NCI-H345 treated with DMSO at 0.1 percent for 48 hours (cell line): ENCODE measurements at regions not wholly inside any gene's neighbourhood (a gene's known extent, or its start where the extent isn't known, plus 50 kb on each side); places are given as distances from the start of the nearest gene placed in this dataset.
A peak's percentile ranks its signal among the peaks of the same experiment; 100 is the strongest.
"Not testable (repeated sequence)": the region's sequence is repeated elsewhere in the genome, so short reads cannot be mapped to it uniquely, and the experiment has no call there.

Experiments
- DNase-seq: peaks from one replicate; lab custom pipeline; 2025; ENCODE audit not compliant: unreplicated experiment; lab: John Stamatoyannopoulos, UW

- no peak for DNase-seq
Observed at GRCh38 chr2:239834143-239834542, 191.0 kb downstream of the NDUFA10 start.

DNA sequence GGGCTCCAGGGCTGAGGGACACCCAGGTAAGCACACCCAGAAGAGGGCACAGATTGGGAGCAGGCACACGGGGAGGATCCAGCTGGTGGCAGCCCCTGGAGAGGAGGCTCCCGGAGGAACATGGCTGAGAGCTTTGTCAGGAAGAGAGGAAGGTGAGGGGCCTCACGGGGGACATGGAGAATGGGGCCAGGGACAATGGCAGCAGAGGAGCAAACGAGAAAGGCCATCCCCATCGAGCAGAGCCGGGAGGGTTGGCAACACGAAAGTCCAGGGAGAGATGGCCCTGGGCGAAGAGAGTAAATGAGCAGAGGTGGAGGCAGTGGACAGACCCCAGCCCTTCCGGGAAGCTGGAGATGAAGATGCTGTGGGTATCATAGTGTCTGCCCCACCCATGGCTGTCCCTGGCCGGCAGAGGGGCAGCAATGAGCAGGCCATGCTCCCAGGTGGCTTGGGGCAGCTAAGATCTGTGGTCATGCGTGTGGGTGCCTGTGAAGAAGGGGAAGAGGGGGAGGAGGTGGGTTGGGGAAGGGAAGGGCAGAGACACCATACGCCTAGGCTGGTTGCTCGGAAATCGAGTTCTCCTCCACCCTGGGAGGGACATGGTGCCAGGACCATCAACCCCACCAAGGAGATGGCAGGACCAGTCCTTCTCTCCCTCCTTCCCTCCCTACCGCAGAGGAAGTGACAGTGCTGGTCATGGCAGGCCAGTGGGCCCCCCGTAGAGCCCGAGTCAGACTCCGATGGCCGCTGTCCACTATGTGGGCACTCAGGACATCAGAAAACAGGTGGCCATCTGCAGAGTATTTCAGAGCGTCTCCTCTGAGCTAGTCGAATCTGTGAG, 191.7 kb downstream of the NDUFA10 start:
- no peak for DNase-seq

- no peak for DNase-seq
Observed at GRCh38 chr2:239832490-239833268, 192.5 kb downstream of the NDUFA10 start.

DNA sequence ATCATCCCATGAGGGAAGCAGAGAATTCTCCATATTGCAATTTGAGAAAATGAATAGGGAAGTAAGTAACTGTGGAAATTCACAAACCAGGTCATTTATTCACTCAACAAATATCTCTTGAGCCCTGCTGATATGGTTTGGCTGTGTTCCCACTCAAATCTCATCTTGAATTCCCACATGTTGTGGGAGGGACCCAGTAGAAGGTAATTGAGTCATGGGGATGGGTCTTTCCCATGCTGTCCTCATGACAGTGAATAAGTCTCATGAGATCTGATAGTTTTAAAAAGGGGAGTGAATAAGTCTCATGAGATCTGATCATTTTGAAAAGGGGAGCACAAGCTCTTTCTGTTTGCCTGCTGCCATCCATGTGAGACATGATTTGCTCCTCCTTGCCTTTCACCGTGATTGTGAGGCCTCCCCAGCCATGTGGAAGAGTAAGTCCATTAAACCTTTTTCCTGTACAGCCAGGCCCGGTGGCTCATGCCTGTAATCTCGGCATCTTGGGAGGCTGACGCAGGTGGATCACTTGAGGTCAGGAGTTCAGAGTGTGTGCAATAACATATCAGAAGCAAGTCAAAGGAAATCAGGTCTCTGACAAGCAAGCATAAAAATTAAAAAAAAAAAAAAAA, 193.2 kb downstream of the NDUFA10 start:
- DNase-seq = no peak

DNA sequence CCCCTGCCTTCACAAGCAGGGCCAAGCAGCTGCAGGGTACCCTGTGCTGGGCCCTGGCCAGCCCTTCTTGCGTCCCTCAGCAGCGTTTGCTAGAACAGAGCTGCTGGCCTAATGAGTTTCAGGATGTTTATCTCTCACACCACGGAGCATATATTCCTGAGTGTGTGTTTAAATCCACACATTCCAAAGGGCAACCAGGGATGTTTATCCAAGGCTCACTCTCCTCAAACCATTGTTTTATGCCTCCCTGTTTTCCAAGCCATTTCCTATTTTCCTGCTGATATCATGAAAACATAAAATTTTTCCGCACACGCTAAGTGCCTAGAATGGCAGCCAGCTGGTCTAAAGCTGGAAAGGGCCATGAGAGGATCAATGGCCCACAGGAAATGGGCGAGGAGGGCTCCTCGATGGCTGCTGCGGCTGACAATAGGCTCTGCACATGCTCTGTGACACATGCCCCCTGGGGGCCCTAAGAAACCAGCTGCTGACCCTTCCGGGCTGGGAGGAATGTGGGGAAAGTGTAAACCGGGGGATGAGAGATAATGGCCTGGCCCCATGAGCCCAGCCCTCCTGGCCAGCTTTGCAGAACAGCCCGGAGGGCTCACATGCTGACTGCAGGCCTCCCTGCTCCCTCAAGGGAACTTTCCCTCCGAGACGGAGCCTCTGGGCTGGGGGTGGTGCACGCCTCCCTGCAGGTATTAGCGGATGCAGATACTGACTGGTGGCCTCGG, 194.0 kb downstream of the NDUFA10 start:
- no peak for DNase-seq

GRCh38 chr2:239830121-239831000, 194.8 kb downstream of the NDUFA10 start:
- no peak for DNase-seq

GRCh38 chr2:239829326-239829725, 195.8 kb downstream of the NDUFA10 start:
- DNase-seq = no peak

DNA sequence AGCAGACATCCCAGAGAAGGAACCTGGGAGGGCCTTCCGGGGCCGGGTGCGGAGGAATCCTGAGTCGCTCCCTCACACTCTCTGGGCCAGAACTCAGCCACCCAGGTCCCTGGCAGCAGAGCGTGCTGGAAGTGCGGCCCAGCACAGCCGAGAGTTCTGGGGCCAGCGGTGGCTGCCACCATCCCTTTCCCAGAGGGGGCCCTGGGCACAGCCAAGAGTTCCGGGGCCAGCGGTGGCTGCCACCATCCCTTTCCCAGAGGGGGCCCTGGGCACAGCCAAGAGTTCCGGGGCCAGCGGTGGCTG, 196.2 kb downstream of the NDUFA10 start:
- DNase-seq = not testable (repeated sequence)

DNA sequence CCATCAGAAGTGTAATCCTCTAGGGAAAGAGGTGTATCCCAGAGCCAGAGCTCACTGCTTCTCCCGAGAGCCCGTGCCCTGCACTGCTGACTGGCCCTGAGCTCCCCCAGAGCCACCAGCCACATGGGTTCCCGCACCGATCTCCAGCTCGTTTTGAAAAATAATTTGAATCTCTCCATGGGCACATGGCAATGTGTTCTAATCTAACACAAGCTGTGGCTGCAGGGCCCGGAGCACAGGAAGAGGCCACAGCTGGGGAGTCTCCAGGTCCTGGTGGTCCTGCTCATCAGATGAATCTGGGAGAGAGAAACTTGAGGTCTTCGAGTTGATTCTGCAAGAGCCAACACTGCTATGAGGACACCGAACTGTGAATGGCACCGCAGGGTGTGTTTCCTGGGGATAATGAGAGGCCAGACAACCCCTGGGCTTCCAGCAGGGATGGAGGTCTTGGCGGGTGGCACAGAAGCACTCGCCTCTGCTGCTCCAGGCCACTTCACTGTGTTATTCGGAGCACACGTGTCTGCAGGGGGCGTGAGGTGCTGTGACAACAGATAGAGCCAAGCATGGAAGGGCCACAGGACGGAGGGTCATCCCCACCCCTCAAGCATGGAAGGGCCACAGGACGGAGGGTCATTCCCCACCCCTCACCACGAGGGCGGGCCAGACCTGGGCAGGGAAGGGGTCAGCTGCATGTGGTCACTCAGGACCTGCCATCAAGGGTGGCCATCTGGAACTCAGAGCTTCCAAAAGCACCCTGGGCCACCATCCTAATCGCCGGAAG, 196.8 kb downstream of the NDUFA10 start:
- DNase-seq = no peak

- DNase-seq = no peak
Observed at GRCh38 chr2:239827523-239827890, 197.6 kb downstream of the NDUFA10 start.

DNA sequence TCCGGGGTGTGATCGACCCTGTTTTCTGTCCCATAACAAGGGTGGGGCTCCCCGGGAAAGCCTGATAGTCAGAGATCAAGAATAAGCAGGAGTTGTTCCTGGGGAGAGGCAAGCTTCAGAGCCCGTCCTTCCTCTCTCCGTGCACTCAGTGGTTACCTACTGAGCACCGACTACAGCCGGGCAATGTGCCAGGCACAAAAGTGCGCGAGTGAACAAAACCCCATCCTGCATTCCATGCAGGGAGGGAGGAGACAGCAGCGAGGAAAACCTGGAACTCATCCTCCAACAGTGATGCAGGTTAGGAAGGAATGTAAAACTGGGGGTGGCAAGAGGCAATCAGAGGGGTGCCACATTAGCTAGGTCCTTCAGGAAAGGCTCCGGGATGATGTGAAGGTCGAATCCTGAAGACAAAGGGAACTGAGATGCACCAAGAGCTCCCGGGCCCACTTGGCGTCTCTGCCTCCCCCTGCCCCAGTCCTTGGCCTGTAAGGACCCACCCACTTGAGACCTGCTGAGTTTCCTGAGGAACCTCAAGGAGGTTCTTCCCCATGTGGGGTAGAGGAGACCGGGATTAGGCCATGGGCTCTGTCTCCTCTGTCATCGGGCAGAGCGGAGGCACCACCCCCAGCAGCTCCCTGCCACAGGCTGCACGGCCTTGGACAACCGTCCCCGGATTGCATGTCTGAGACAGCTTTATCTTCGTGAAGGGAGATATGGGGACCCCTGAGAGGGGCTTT, 198.2 kb downstream of the NDUFA10 start:
- DNase-seq = peak; percentile 63

DNA sequence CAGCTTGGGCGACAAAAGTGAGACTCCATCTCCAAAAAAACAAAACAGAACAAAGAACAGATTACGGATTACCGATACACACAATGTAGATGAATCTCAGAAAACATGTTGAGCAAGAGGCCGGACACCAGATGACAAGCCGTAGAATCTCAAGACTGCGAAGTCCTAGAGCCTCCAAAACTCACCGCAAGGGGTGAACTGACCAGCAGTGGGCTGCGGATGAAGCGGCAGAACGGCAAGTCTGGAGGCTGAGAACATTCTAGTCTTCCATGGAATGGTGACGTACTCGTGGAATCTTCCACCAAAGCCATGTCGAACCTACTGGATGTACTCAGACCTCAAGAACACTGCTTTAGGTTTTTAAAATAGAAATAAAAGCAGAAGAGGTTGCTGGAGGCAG, 198.8 kb downstream of the NDUFA10 start:
- DNase-seq = no peak

DNA sequence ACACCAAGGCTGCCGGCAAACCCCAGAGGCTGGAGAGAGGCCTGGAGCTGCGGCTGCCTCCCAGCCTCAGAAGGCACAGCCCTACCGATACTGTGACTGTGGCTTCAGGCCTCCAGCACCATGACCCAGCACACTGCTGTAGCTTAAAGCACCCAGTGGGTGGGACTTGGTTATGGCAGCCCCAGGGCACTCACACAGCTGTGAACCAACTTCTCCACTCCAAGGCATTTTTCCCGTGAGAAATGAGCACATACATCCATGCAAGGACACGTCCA, 199.5 kb downstream of the NDUFA10 start:
- DNase-seq = no peak

DNA sequence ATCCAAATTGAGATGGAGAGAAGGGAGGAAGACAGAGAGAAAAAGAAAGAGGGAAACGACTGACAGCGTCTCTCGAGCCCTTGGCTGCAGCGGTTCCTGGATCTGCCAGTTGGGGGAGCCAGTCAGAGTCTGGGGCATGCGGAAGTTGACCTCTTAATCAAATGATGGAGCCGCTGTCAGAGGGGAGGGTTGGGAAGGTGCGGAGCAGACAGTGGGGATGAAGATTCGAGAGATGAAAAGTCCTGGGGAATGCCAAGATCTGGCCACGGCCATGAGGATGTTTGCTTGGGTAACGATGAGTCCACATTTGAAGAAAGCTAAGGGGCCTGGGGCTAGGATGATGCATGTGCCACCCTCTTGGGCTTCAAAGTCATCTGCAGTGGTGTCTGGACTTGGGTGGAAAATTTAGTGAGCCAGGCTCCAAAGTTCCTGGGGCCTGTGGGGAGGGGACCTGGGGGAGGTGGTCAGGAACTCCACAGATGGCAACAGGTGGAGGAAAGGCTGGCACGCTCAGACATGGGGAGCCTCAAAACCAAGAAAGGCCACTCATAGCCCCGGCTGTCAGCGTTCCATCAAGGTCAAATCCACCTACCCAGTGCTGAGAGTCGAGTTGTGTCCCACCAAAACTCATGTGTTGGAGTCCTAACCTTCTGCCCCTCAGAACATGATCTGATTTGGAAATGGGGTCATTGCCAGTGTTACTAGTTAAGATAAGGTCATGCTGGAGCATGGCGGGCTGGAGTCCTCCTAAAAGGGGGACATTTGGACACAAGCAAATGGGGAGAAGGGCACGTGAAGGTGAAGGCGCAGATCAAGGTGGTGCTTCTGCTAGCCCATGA, 200.1 kb downstream of the NDUFA10 start:
- no peak for DNase-seq

- peak; percentile 19 for DNase-seq
Observed at GRCh38 chr2:239824046-239824694, 201.0 kb downstream of the NDUFA10 start.

DNA sequence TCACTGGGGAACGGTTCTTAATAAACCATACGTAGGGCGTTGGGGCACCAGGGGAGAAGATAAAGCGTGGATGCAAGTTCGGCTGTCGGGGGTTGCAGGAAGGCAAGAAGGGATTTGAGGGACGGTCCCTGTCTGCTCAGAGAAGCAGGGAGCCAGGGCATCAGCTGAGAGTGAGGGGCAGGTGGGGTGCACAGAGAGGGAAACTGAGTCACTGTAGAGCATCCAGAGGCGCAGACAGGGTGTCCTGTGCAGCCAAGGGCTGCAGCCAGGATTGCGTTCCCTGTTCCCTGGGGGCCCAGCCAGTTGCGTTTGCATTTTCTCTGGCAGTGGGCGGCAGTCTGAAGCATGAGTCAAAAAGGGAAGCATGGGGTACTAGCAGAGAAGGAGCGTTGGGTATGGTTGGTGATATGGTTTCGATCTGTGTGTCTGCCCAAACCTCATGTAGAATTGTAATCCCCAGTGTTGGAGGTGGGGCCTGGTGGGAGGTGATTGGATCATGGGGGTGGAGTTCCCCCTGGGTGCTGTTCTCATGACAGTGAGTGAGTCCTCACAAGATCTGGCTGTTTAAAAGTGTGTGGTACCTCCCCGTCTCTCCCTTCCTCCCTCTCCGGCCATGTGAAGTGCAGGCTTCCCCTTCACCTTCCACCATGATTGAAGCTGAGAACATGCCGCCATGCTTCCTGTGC, 202.9 kb downstream of the NDUFA10 start:
- DNase-seq = no peak

GRCh38 chr2:239821694-239822075, 203.5 kb downstream of the NDUFA10 start:
- no peak for DNase-seq
